OCI-LY1 (cell line): ENCODE measurements at regions not wholly inside any gene's neighbourhood (a gene's known extent, or its start where the extent isn't known, plus 50 kb on each side); places are given as distances from the start of the nearest gene placed in this dataset.

Experiments used
- EZH2 ChIP-seq: fragments of 200-600 bp; sonication (generic), shearing (Covaris generic); IDR thresholded peaks from 2 replicates; pipeline ENCODE4 v1.8.0; 2017; ENCODE audit warnings: borderline replicate concordance, mixed run types, mild to moderate bottlenecking, antibody characterized with exemption, low read length, moderate library complexity, mixed read lengths
- TF ChIP-seq, protein P1 (sequence below): fragments of 200-600 bp; sonication (generic), shearing (Covaris generic); IDR thresholded peaks from 2 replicates; pipeline ENCODE4 v1.5.1; 2017; ENCODE audit warnings: mild to moderate bottlenecking, antibody characterized with exemption, low read length, moderate library complexity, mixed read lengths

DNA sequence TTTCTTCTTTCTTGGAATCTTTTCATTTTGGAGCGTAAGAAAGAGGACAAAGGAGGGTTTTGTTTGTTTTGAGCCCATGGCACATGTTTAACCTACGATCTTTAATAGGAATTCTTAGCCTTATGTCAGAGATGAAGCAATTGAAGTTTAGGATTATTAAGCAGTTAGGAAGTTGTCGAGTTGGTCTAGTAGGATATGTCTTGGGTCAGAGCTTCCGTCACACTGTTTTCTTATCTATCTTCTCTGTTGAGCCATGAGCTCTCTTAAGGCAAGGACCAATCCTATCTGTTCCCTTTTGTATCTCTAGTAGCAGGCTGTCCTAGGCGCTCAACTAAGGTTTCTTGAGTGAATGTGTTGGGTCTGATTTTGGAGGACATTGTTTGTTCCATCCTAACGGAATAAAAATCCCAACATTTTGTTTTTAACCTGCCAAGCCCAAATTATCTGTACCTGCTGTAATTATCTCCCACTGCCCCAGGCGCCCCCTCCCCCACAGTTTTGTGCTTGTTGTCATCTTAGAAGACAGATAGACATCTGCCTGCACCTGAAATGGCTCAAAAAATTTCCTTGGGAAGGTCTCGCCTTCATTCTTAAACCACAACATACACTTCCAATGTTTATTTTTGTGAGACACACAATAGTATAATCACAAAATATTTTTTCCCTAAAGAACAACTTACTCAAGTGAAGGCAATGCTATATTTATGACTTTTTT lies 95.3 kb upstream of the GADD45A start:
- TF ChIP-seq, protein P1, sequence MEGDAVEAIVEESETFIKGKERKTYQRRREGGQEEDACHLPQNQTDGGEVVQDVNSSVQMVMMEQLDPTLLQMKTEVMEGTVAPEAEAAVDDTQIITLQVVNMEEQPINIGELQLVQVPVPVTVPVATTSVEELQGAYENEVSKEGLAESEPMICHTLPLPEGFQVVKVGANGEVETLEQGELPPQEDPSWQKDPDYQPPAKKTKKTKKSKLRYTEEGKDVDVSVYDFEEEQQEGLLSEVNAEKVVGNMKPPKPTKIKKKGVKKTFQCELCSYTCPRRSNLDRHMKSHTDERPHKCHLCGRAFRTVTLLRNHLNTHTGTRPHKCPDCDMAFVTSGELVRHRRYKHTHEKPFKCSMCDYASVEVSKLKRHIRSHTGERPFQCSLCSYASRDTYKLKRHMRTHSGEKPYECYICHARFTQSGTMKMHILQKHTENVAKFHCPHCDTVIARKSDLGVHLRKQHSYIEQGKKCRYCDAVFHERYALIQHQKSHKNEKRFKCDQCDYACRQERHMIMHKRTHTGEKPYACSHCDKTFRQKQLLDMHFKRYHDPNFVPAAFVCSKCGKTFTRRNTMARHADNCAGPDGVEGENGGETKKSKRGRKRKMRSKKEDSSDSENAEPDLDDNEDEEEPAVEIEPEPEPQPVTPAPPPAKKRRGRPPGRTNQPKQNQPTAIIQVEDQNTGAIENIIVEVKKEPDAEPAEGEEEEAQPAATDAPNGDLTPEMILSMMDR = no peak
- TF ChIP-seq EZH2 = no peak
